ENCODE measurements at regions not wholly inside any gene's neighbourhood (a gene's known extent, or its start where the extent isn't known, plus 50 kb on each side); places are given as distances from the start of the nearest gene placed in this dataset.

DNA sequence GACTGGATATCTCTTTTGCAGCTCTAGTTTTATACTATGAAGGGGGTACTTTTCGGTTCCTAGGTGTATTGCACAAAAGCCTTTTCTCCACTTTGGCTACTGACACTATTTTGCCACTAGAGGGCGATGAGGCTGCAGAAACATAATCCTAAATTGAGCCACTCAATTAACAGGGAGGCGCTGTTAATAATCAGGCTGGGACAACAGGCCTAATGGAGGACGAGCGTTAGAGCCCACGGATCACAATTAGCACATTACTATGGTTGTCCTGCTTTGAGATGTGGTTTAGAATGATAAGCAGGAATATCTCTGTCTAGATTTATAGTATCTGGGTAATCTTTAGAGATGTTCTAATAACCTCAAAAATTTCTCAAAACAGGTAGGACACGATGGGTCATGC, 62.2 kb upstream of the PMAIP1 start (continued):
- TF ChIP-seq CBX3 (IDR thresholded peaks at IDR 0.05; ENCODE audit: low read depth) = peak; percentile 80; the same call in 1 of the 2 replicates

DNA sequence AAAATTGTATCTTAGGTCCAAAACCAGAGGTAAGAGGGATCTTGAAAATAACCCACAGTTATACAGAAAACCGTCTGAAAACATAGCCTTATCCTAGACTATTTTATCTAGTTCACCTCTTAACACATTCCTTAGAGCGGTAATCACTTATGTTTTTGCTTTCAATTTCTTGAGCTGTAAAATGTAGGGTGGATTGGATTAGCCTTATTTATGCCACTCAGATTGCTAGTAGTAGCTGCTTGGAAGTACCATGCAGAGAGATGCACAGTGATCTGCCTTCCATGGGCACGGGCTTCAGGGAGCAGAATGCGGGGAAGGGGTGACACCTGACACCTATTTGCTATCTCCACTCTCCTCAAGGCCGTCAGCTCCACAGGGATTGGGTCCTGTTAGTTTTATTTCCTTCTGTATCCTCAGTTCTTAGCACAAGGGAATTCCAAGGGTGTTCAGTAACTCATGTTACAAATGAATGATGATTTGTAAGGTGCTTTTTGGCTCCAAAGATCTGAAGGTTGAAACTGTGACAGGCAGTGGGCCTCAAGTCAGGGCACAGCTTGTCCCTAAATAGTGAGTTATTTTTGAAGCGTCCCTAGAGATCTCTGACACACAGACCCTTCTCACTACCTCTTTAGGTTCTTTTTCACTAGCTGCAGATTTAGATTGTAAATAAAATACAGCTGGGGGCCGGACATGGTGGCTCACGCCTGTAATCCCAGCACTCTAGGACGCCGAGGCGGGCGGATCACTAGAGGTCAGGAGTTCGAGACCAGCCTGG, 64.0 kb upstream of the PMAIP1 start:
- no peaks in the 10 kb centered on the region for H3K36me3 ChIP-seq (ENCODE audit: control insufficient read depth in 1 of 2, insufficient read depth in 2 of 2, low read length in 2 of 2)
- no peaks in the 10 kb centered on the region for H3K9me2 ChIP-seq (ENCODE audit: insufficient read depth)
- ChIA-PET RAD21 (ENCODE audit: low non-redundant PET in 1 of 2, low total read pairs in 2 of 2, uncharacterized antibody in 2 of 2, unreplicated experiment in 2 of 2) (interaction anchor here in 1 of 2 experiments (0.7 kb wide), 1 partner anchor 153 kb away, joined by 3 read pairs; no protein-coding TSS in a partner anchor), CTCF (interaction anchor here (1.4 to 2.5 kb wide), 3 partner anchors 12 to 153 kb away, joined by 4 to 12 read pairs (median 7); partner anchors contain the start of gene CCBE1), POLR2A (no interaction called here)
- H3K9ac ChIP-seq (ENCODE audit: low read length) = no peak overlapping the region
- no peaks in the 10 kb centered on the region for H3K9me3 ChIP-seq (ENCODE audit: control insufficient read depth in 1 of 2, insufficient read depth in 1 of 2, low read depth in 1 of 2, low read length in 2 of 2)
- no peak overlapping the region for H3K4me3 ChIP-seq (replicated peaks in 1 of 2; ENCODE audit: low read depth in 1 of 2, low read length in 2 of 2)
- intact Hi-C loops (cut with micrococcal nuclease) = loop anchor here (2.0 to 5.0 kb wide), 4 partner anchors 72 to 577 kb away; no protein-coding TSS in a partner anchor
- H3K27me3 ChIP-seq (ENCODE audit: insufficient read depth, low read length) = no peaks in the 10 kb centered on the region
- no peak for TF ChIP-seq MAX (IDR thresholded peaks at IDR 0.05)
- TF ChIP-seq POLR2AphosphoS5 (IDR thresholded peaks at IDR 0.05; ENCODE audit: low read depth, low read length) = no peak
- no peak for TF ChIP-seq ZNF274 (IDR thresholded peaks at IDR 0.05; ENCODE audit: low read depth, low read length)
- TF ChIP-seq SRF (IDR thresholded peaks at IDR 0.05; ENCODE audit: low read depth) = no peak
- no peak for TF ChIP-seq ZBTB33 (IDR thresholded peaks at IDR 0.05; ENCODE audit: extremely low read depth, insufficient replicate concordance, low read length)
- no peak for TF ChIP-seq RAD21 (IDR thresholded peaks at IDR 0.05; ENCODE audit: low read depth)
- TF ChIP-seq, protein P1, sequence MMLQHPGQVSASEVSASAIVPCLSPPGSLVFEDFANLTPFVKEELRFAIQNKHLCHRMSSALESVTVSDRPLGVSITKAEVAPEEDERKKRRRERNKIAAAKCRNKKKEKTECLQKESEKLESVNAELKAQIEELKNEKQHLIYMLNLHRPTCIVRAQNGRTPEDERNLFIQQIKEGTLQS (IDR thresholded peaks at IDR 0.05) = no peak
- ATAC-seq (no peak), DNase-seq (ENCODE audit: low read depth, low spot score) (no peak)
- BruUV-seq (replicated peaks) = no TSS peak
- H3K4me2 ChIP-seq (ENCODE audit: low read length) = no peak overlapping the region
- H3K79me2 ChIP-seq (ENCODE audit: insufficient read depth, low read length) = no peaks in the 10 kb centered on the region
- peaks cover 0 to 6% of the 10 kb centered on the region in 2 experiments; a peak in 1 of 4 replicates for H3K4me1 ChIP-seq (ENCODE audit: control insufficient read depth in 1 of 2, insufficient read depth in 2 of 2, low read length in 2 of 2)
- no peaks in the 10 kb centered on the region for H4K20me1 ChIP-seq (ENCODE audit: insufficient read depth)
- H3K27ac ChIP-seq (ENCODE audit: low read depth, low read length) = no peak overlapping the region
- H2AFZ ChIP-seq (ENCODE audit: low read depth, low read length, poor library complexity, severe bottlenecking) = peak overlapping the region; percentile 35
